GM12864 (cell line): ENCODE measurements at regions not wholly inside any gene's neighbourhood (a gene's known extent, or its start where the extent isn't known, plus 50 kb on each side); places are given as distances from the start of the nearest gene placed in this dataset.

Experiments used
- DNase-seq: peaks from one replicate; pipeline ENCODE4 v3.0.0-alpha.2; 2011; ENCODE audit warnings: low read depth
- H3K4me3 ChIP-seq: 2 replicates; pipeline ENCODE4 v1.5.1; 2011; ENCODE audit warnings: mild to moderate bottlenecking, low read depth, low read length, control low read depth
- CTCF ChIP-seq: IDR thresholded peaks from 2 replicates; pipeline ENCODE4 v1.5.1; 2011; ENCODE audit warnings: low read depth, mild to moderate bottlenecking, moderate library complexity, low read length, control low read depth, inconsistent platforms; ENCODE audit errors: missing control alignments

- no peak for TF ChIP-seq CTCF
- no peak for DNase-seq
- no peak overlapping the region for H3K4me3 ChIP-seq
These were observed 377.4 kb downstream of the LTN1 start for GRCh38 chr21:28615276-28615675.

- DNase-seq = no peak
- no peak overlapping the region for H3K4me3 ChIP-seq
- TF ChIP-seq CTCF = no peak
These were observed 377.9 kb downstream of the LTN1 start for GRCh38 chr21:28614791-28615190.

GRCh38 chr21:28608646-28609045 lies 384.0 kb downstream of the LTN1 start:
- H3K4me3 ChIP-seq = no peak overlapping the region
- DNase-seq = no peak
- no peak for TF ChIP-seq CTCF

GRCh38 chr21:28607545-28607944 lies 385.1 kb downstream of the LTN1 start:
- no peak overlapping the region for H3K4me3 ChIP-seq
- no peak for TF ChIP-seq CTCF
- no peak for DNase-seq

- no peak for TF ChIP-seq CTCF
- DNase-seq = peak; percentile 19
- H3K4me3 ChIP-seq = no peak overlapping the region
These were observed 387.6 kb downstream of the LTN1 start for GRCh38 chr21:28604946-28605537.

- no peak for TF ChIP-seq CTCF
- no peak for DNase-seq
- no peak overlapping the region for H3K4me3 ChIP-seq
These were observed 390.1 kb downstream of the LTN1 start for GRCh38 chr21:28602546-28602945.

GRCh38 chr21:28598214-28598613 lies 394.5 kb downstream of the LTN1 start:
- no peak overlapping the region for H3K4me3 ChIP-seq
- no peak for DNase-seq
- no peak for TF ChIP-seq CTCF
